Vagina (tissue), 2 donors: ENCODE measurements at regions not wholly inside any gene's neighbourhood (a gene's known extent, or its start where the extent isn't known, plus 50 kb on each side); places are given as distances from the start of the nearest gene placed in this dataset.

Experiments
- DNase-seq, 2 donors: peaks; one replicate each; pipeline ENCODE4 v3.0.0-alpha.2; 2017; ENCODE audit errors: extremely low spot score in 2 of 2
- H3K27ac ChIP-seq: fragments of 200-600 bp; sonication (generic); one replicate; pipeline ENCODE4 v1.5.1; 2019
- H3K27me3 ChIP-seq: fragments of 200-600 bp; sonication (generic); one replicate; pipeline ENCODE4 v1.5.1; 2019
- H3K36me3 ChIP-seq, 2 donors: fragments of 200-600 bp; sonication (generic); one replicate each; pipeline ENCODE4 v1.5.1; 2017 to 2019
- H3K4me1 ChIP-seq: fragments of 200-600 bp; sonication (generic); one replicate; pipeline ENCODE4 v1.5.1; 2019
- H3K4me3 ChIP-seq, 2 donors: fragments of 200-600 bp; sonication (generic); 1 replicate in 1 of 2; 2 replicates in 1 of 2; pipeline ENCODE4 v1.5.1; 2016 to 2019
- H3K9me3 ChIP-seq: fragments of 200-600 bp; sonication (generic); one replicate; pipeline ENCODE4 v1.5.1; 2019
- CTCF ChIP-seq, 3 experiments: fragments of 450-650 bp in 2 of 3; fragments of 200-600 bp in 1 of 3; sonication (generic) in 1 of 3; IDR thresholded peaks; one replicate each; pipeline ENCODE4 v1.5.1; 2017 to 2019; ENCODE audit warnings: antibody characterized with exemption in 3 of 3, mild to moderate bottlenecking in 2 of 3, moderate library complexity in 2 of 3
- POLR2A ChIP-seq, 2 donors: fragments of 450-650 bp; IDR thresholded peaks; one replicate each; pipeline ENCODE4 v1.6.1; 2017; ENCODE audit warnings: antibody characterized with exemption in 2 of 2, mild to moderate bottlenecking in 2 of 2, moderate library complexity in 2 of 2
- POLR2AphosphoS5 ChIP-seq, 2 donors: sonication (generic); formaldehyde crosslinking; IDR thresholded peaks; one replicate each; pipeline ENCODE4 v1.9.0; 2017; ENCODE audit warnings: antibody characterized with exemption in 2 of 2, mild to moderate bottlenecking in 2 of 2, low read depth in 1 of 2; ENCODE audit not compliant: insufficient read depth in 1 of 2
- intact Hi-C: fragments of 100-400 bp; cut with DNase I; formaldehyde crosslinking; loops from one replicate; pipeline ENCODE4 v1.15.1; 2023

GRCh38 chr2:66851449-66851872, 416.5 kb downstream of the MEIS1 start:
- H3K4me1 ChIP-seq: peaks cover 4% of the 10 kb centered on the region
- no peak for DNase-seq
- H3K27me3 ChIP-seq: no peaks in the 10 kb centered on the region
- intact Hi-C loops: loop anchor here (5.0 to 10.0 kb wide), 2 partner anchors 157 to 274 kb away; no protein-coding TSS in a partner anchor
- H3K9me3 ChIP-seq: no peaks in the 10 kb centered on the region
- H3K4me3 ChIP-seq: no peak overlapping the region
- H3K36me3 ChIP-seq: no peaks in the 10 kb centered on the region
- peak in 1 of 2 donors; percentile 31 for TF ChIP-seq POLR2AphosphoS5 (IDR thresholded peaks at IDR 0.05; ENCODE audit: insufficient read depth in 1 of 2, low read depth in 1 of 2)
- no peak for TF ChIP-seq POLR2A (IDR thresholded peaks at IDR 0.05)
- no peak for TF ChIP-seq CTCF (IDR thresholded peaks at IDR 0.05)
- no peak overlapping the region for H3K27ac ChIP-seq

GRCh38 chr2:66852953-66853352, 418.0 kb downstream of the MEIS1 start:
- Histone ChIP-seq H3K4me1 (peaks cover 4% of the 10 kb centered on the region), H3K36me3 (no peaks in the 10 kb centered on the region), H3K27ac (peak overlapping the region; percentile 16), H3K4me3 (no peak overlapping the region), H3K27me3 (no peaks in the 10 kb centered on the region), H3K9me3 (no peaks in the 10 kb centered on the region)
- DNase-seq: no peak
- no peak for TF ChIP-seq CTCF (IDR thresholded peaks at IDR 0.05)
- TF ChIP-seq POLR2A (IDR thresholded peaks at IDR 0.05): no peak
- TF ChIP-seq POLR2AphosphoS5 (IDR thresholded peaks at IDR 0.05; ENCODE audit: insufficient read depth in 1 of 2, low read depth in 1 of 2): no peak
- intact Hi-C loops: loop anchor here (5.0 to 10.0 kb wide), 2 partner anchors 158 to 276 kb away; no protein-coding TSS in a partner anchor

- intact Hi-C loops: loop anchor here (5.0 to 10.0 kb wide), 2 partner anchors 159 to 276 kb away; no protein-coding TSS in a partner anchor
- no peak for TF ChIP-seq POLR2A (IDR thresholded peaks at IDR 0.05)
- TF ChIP-seq POLR2AphosphoS5 (IDR thresholded peaks at IDR 0.05; ENCODE audit: insufficient read depth in 1 of 2, low read depth in 1 of 2): peak; percentile 49 to 50
- no peak for TF ChIP-seq CTCF (IDR thresholded peaks at IDR 0.05)
- Histone ChIP-seq H3K36me3 (no peaks in the 10 kb centered on the region), H3K9me3 (no peaks in the 10 kb centered on the region), H3K27ac (peak overlapping the region; percentile 46), H3K27me3 (no peaks in the 10 kb centered on the region), H3K4me1 (peaks cover 4% of the 10 kb centered on the region), H3K4me3 (peak overlapping the region in 1 of 2 donors; percentile 9)
- DNase-seq: no peak
Measured at GRCh38 chr2:66853585-66853984, 418.7 kb downstream of the MEIS1 start.

GRCh38 chr2:66854298-66854697, 419.4 kb downstream of the MEIS1 start:
- TF ChIP-seq CTCF (IDR thresholded peaks at IDR 0.05) (no peak), POLR2AphosphoS5 (IDR thresholded peaks at IDR 0.05; ENCODE audit: insufficient read depth in 1 of 2, low read depth in 1 of 2) (no peak), POLR2A (IDR thresholded peaks at IDR 0.05) (no peak)
- Histone ChIP-seq H3K4me3 (no peak overlapping the region), H3K9me3 (no peaks in the 10 kb centered on the region), H3K27ac (peak overlapping the region; percentile 46), H3K4me1 (peaks cover 4% of the 10 kb centered on the region), H3K27me3 (no peaks in the 10 kb centered on the region), H3K36me3 (no peaks in the 10 kb centered on the region)
- intact Hi-C loops: loop anchor here (5.0 to 10.0 kb wide), 2 partner anchors 159 to 277 kb away; no protein-coding TSS in a partner anchor
- DNase-seq: no peak

- H3K27ac ChIP-seq: peak overlapping the region; percentile 33
Measured at GRCh38 chr2:66862885-66863650, 428.1 kb downstream of the MEIS1 start.

More at GRCh38 chr2:66862885-66863650, 428.1 kb downstream of the MEIS1 start:
- peaks cover 16% of the 10 kb centered on the region for H3K4me1 ChIP-seq
- intact Hi-C loops: no loop called here
- TF ChIP-seq CTCF (IDR thresholded peaks at IDR 0.05): no peak
- TF ChIP-seq POLR2A (IDR thresholded peaks at IDR 0.05): no peak
- peak in 1 of 2 donors; percentile 59 for TF ChIP-seq POLR2AphosphoS5 (IDR thresholded peaks at IDR 0.05; ENCODE audit: insufficient read depth in 1 of 2, low read depth in 1 of 2)
- no peaks in the 10 kb centered on the region for H3K9me3 ChIP-seq
- no peaks in the 10 kb centered on the region for H3K36me3 ChIP-seq
- H3K4me3 ChIP-seq: no peak overlapping the region
- H3K27me3 ChIP-seq: no peaks in the 10 kb centered on the region
- no peak for DNase-seq
